Adrenal gland (tissue), 5 donors: ENCODE measurements at regions not wholly inside any gene's neighbourhood (a gene's known extent, or its start where the extent isn't known, plus 50 kb on each side); places are given as distances from the start of the nearest gene placed in this dataset.

Experiments
- CTCF ChIP-seq, 6 experiments: fragments of 450-650 bp in 4 of 6; fragments of 200-600 bp in 2 of 6; sonication (generic) in 1 of 6; IDR thresholded peaks; 1 replicate in 5 of 6; 2 replicates in 1 of 6; pipeline versions ENCODE4 v1.5.1 to v1.8.0; 2016 to 2021; ENCODE audit warnings: antibody characterized with exemption in 6 of 6, mild to moderate bottlenecking in 2 of 6, moderate library complexity in 1 of 6
- POLR2A ChIP-seq, 2 donors: fragments of 450-650 bp; IDR thresholded peaks; one replicate each; pipeline ENCODE4 v1.6.1; 2017; ENCODE audit warnings: antibody characterized with exemption in 2 of 2, mild to moderate bottlenecking in 2 of 2, moderate library complexity in 1 of 2
- donor health status: DM: no; HTN: no; CAD: no.

DNA sequence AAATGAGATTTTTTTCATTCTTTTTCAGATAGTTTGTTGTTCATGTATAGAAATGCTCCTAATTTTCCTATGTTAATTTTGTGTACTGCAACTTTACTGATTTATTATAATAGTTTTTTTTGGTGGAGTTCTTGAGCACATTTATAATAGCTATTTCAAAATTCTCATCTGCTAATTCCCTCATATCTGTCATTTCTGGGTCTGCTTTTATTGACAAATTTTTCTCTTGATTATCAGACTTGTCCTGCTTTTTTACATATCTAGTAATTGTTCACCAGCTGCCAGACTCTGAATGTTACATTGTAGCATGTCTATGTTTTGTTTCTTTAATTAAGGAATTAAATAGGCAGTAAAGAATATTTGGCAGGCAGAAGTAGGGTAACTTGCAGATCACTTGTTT, 60.9 kb upstream of the PARVA start:
- TF ChIP-seq CTCF (IDR thresholded peaks at IDR 0.05) (no peak), POLR2A (IDR thresholded peaks at IDR 0.05) (no peak)
